ENCODE measurements at regions not wholly inside any gene's neighbourhood (a gene's known extent, or its start where the extent isn't known, plus 50 kb on each side); places are given as distances from the start of the nearest gene placed in this dataset.

GRCh38 chr6:15074806-15075205, 171.1 kb upstream of the JARID2 start:
- TF ChIP-seq GATA3 (IDR thresholded peaks at IDR 0.05; ENCODE audit: low read depth, low read length) (no peak), GATA2 (IDR thresholded peaks at IDR 0.05; ENCODE audit: low read depth, low read length) (no peak)
